ENCODE measurements at regions not wholly inside any gene's neighbourhood (a gene's known extent, or its start where the extent isn't known, plus 50 kb on each side); places are given as distances from the start of the nearest gene placed in this dataset.

DNA sequence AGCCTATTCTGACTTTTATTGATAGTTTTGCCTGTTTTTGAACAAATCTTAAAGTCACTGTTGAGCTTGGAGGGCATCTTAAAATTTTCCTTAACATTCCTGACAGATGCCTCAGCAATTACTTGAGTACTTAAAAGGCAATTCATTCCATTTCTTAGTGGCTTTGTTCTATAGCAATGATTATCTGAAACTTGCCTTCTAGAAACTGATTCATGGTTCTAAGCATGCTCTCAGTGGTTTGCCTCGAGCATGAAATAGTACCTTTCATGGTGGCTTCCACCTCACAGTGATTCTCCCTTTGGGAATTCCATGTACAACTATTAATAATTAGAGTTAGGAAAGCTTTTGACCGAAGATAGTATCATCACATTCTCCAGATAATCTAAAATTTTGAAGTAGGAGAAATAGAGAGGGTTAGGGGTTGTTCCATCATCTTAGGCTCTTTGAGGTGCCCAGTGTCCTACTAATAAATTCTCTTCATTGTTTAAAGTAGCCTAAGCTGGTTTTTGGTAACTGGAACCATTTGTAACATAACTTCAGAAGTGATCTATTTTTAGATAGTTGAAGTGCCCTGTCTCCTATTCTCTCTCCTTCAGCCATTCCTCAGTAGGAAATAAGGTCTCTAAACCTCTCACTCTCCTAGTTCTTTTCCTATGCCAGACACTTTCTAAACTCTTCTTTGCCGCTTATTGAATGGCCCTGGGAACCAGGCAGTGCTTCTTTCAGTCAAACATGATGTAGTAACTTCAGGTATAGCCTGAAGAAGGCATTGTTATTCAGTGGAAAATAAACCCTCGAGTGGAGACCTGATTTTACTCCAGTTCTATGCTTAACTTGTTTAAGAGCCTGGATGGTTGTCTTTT, 156.1 kb downstream of the HAUS1 start:
- H3K27ac Mint-ChIP-seq, result no peak overlapping the region
- no peak for ATAC-seq (ENCODE audit: poor library complexity)
- H3K36me3 Mint-ChIP-seq (ENCODE audit: low read depth), result peaks cover 71% of the 10 kb centered on the region
- no peaks in the 10 kb centered on the region for H3K27me3 Mint-ChIP-seq
- peaks cover 12% of the 10 kb centered on the region for H3K4me1 ChIP-seq (ENCODE audit: insufficient read depth, low read length)
- intact Hi-C loops (cut with DNase I, micrococcal nuclease), result no loop called here
- DNase-seq, result no peak
- no peak overlapping the region for H3K4me3 ChIP-seq (ENCODE audit: low read length)
- H3K9me3 ChIP-seq (ENCODE audit: control insufficient read depth in 1 of 2, insufficient read depth in 1 of 2, low read length in 2 of 2), result no peaks in the 10 kb centered on the region
- POLR2A ChIA-PET, result no interaction called here
- H3K36me3 ChIP-seq (ENCODE audit: insufficient read depth, low read length), result peaks cover 33% of the 10 kb centered on the region
- peaks cover 57% of the 10 kb centered on the region for H3K4me1 Mint-ChIP-seq (ENCODE audit: low read depth)
- no peak for TF ChIP-seq CTCF (IDR thresholded peaks at IDR 0.05)
- no peak overlapping the region for H3K4me3 Mint-ChIP-seq
- H3K9me3 Mint-ChIP-seq, result no peaks in the 10 kb centered on the region
- CTCF ChIA-PET, result no interaction called here
- H3K27me3 ChIP-seq (ENCODE audit: control insufficient read depth in 1 of 2, insufficient read depth in 2 of 2, low read length in 2 of 2), result no peaks in the 10 kb centered on the region
- H3K27ac ChIP-seq (ENCODE audit: low read depth in 1 of 2, low read length in 2 of 2), result no peak overlapping the region

DNA sequence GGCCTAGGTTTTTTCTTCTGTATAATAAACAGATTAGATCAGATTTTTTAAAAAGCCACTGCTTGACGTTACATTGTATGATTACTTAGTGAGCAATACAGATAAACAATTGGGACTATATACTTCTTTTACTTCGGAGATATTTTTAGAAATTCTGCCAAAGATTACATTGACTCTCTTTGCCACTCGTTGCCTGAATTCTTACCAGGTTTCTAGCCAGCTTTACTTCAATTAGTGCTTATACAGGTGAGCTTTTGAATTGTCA, 156.6 kb downstream of the HAUS1 start:
- ATAC-seq (ENCODE audit: poor library complexity) (no peak), DNase-seq (no peak)
- POLR2A ChIA-PET, result no interaction called here
- Mint-ChIP-seq H3K36me3 (ENCODE audit: low read depth) (peaks cover 73% of the 10 kb centered on the region), H3K27ac (no peak overlapping the region), H3K27me3 (no peaks in the 10 kb centered on the region), H3K4me1 (ENCODE audit: low read depth) (peaks cover 55% of the 10 kb centered on the region), H3K9me3 (no peaks in the 10 kb centered on the region), H3K4me3 (no peak overlapping the region)
- TF ChIP-seq CTCF (IDR thresholded peaks at IDR 0.05), result no peak
- CTCF ChIA-PET, result no interaction called here
- H3K36me3 ChIP-seq (ENCODE audit: insufficient read depth, low read length), result peaks cover 34% of the 10 kb centered on the region
- intact Hi-C loops (cut with DNase I, micrococcal nuclease), result no loop called here
- H3K27me3 ChIP-seq (ENCODE audit: control insufficient read depth in 1 of 2, insufficient read depth in 2 of 2, low read length in 2 of 2), result no peaks in the 10 kb centered on the region
- no peaks in the 10 kb centered on the region for H3K9me3 ChIP-seq (ENCODE audit: control insufficient read depth in 1 of 2, insufficient read depth in 1 of 2, low read length in 2 of 2)
- no peak overlapping the region for H3K4me3 ChIP-seq (ENCODE audit: low read length)
- H3K27ac ChIP-seq (ENCODE audit: low read depth in 1 of 2, low read length in 2 of 2), result no peak overlapping the region
- H3K4me1 ChIP-seq (ENCODE audit: insufficient read depth, low read length), result peaks cover 12% of the 10 kb centered on the region

DNA sequence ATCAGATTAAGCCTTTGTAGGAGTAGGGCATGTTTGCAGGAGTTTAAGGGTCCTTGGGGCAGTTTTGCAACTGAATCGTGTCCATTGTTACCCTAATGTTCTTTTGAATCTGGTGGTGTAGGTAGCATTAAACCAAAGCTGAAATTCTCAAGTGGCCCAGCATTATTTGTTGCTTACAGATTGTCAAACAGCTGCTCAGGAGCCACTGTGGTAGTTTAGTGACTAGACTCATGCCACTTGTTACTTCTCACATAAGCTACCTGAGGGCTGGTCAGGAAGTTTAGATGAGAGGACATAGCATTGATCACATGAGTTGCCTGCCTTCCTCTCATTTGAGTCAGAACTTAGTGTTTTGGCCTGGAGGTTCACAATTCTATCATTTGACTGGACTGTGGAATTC, 157.6 kb downstream of the HAUS1 start:
- H3K27me3 Mint-ChIP-seq, result no peaks in the 10 kb centered on the region
- no peak for ATAC-seq (ENCODE audit: poor library complexity)
- peaks cover 47% of the 10 kb centered on the region for H3K4me1 Mint-ChIP-seq (ENCODE audit: low read depth)

More for the DNA sequence above, 157.6 kb downstream of the HAUS1 start:
- POLR2A ChIA-PET, result no interaction called here
- Histone ChIP-seq H3K27ac (ENCODE audit: low read depth in 1 of 2, low read length in 2 of 2) (no peak overlapping the region), H3K27me3 (ENCODE audit: control insufficient read depth in 1 of 2, insufficient read depth in 2 of 2, low read length in 2 of 2) (no peaks in the 10 kb centered on the region), H3K4me3 (ENCODE audit: low read length) (no peak overlapping the region), H3K36me3 (ENCODE audit: insufficient read depth, low read length) (peaks cover 38% of the 10 kb centered on the region), H3K4me1 (ENCODE audit: insufficient read depth, low read length) (peaks cover 12% of the 10 kb centered on the region), H3K9me3 (ENCODE audit: control insufficient read depth in 1 of 2, insufficient read depth in 1 of 2, low read length in 2 of 2) (no peaks in the 10 kb centered on the region)
- no peaks in the 10 kb centered on the region for H3K9me3 Mint-ChIP-seq
- DNase-seq, result no peak
- H3K4me3 Mint-ChIP-seq, result no peak overlapping the region
- TF ChIP-seq CTCF (IDR thresholded peaks at IDR 0.05), result no peak
- intact Hi-C loops (cut with DNase I, micrococcal nuclease), result no loop called here
- CTCF ChIA-PET, result no interaction called here
- H3K36me3 Mint-ChIP-seq (ENCODE audit: low read depth), result peaks cover 76% of the 10 kb centered on the region
- peak overlapping the region; percentile 27 for H3K27ac Mint-ChIP-seq

All from CD4-positive, alpha-beta T cell (primary cell).